HS-27A (cell line): ENCODE measurements at regions not wholly inside any gene's neighbourhood (a gene's known extent, or its start where the extent isn't known, plus 50 kb on each side); places are given as distances from the start of the nearest gene placed in this dataset.

ENCODE experiments used
- DNase-seq: peaks from one replicate; pipeline ENCODE4 v3.0.0-alpha.2; 2012; ENCODE audit warnings: low read depth, missing footprints

DNA sequence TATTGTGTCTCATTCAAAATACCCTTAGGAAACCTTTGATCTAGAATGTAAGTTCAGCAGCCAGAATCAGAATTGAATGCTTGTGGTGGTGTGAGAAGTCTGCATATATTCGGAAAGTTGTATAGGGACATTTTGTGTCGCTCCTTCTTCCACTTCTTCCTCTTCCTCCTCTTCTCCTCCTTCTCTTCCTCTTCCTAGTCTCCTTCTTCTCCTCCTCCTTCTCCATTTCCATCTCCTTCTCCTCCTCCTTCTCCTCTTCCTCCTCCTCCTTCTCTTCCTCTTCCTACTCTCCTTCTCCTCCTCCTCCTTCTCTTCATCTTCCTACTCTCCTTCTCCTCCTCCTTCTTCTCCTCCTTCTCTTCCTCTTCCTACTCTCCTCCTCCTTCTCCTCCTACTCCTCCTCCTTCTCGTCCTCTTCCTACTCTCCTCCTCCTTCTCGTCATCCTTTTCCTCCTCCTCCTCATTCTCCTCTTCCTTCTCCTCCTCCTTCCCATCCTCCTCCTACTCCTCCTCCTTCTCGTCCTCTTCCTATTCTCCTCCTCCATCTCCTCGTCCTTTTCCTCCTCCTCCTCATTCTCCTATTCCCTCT lies 749.3 kb upstream of the GOLIM4 start:
- no peak for DNase-seq

GRCh38 chr3:168844472-168844871 lies 748.7 kb upstream of the GOLIM4 start:
- no peak for DNase-seq

- DNase-seq: no peak
Observed at GRCh38 chr3:168843481-168843880, 747.8 kb upstream of the GOLIM4 start.

DNA sequence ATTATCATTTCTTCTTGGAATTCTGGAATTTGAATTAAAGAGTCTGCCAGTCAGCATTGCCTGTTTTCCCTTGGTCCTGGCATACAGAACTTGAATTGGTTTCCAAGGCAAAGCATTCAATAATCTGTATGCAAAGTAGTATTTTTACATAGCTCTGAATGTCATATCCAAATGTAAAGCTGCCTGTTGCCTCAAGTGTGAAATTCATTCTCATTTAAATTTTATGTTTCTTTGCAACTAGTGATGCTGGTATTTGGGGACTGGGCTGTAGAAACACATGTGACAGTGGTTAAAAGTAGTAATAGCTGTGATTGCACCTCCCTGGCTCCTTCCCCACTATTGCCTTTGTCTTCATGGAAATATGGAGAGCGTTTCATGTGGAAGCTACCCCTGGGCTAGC lies 743.9 kb upstream of the GOLIM4 start:
- DNase-seq: no peak

GRCh38 chr3:168834558-168834957 lies 738.8 kb upstream of the GOLIM4 start:
- no peak for DNase-seq

DNA sequence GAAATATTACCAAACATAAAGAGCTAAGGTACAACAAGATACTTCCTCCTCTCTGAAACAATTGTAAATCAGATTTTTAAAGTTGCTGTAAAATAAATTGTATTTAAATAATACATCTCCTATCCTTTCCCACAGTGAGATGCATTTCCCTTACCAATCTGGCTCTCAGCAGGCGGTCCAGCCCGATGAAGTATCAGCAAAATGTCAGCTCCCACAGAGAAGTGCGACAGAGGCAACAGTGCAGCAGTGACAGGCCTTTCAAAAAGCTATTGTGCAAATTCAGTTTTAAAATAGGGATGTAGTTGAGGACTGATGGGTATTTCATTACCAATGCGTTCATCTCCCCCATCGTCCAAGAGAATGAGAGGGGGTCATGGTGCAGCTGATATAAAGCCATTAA lies 733.2 kb upstream of the GOLIM4 start:
- no peak for DNase-seq

GRCh38 chr3:168828536-168828935 lies 732.8 kb upstream of the GOLIM4 start:
- no peak for DNase-seq

DNA sequence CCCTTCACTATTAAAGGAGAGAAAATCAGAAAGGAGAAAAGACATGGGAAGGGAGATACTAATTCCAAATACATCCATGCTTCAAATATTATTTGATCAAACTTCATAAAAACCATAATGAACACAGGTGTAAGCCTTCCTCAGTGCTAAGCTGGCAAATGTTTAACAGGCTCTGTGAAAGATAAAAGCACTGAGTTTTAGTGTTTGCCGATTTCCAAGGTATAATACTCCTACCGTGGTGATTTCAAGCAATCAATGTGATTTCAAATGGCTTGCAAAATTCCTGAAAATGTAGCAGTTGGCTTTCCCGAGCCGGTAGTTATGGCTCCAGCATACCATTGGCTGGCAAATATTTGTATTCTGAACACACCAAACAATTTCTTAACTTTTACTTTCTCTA lies 732.3 kb upstream of the GOLIM4 start:
- no peak for DNase-seq

DNA sequence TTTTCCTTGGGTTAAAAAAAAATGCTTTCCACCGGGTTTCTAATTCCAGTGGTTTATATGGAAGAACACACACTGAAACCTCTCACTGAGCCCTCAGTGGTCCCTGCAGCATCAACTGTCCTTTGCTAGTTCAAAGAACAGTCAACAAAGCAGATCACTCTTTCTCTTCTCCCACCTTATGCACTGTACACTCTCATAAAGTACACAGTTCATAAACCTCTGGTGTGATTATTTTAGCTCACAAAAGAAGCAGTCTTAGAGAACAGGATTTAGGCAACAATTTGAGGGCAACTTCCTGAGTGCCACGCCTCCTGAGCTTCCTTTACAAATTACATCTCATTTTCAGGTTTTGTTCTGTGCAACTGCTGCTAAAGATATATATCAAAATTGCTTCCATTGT lies 728.4 kb upstream of the GOLIM4 start:
- no peak for DNase-seq

DNA sequence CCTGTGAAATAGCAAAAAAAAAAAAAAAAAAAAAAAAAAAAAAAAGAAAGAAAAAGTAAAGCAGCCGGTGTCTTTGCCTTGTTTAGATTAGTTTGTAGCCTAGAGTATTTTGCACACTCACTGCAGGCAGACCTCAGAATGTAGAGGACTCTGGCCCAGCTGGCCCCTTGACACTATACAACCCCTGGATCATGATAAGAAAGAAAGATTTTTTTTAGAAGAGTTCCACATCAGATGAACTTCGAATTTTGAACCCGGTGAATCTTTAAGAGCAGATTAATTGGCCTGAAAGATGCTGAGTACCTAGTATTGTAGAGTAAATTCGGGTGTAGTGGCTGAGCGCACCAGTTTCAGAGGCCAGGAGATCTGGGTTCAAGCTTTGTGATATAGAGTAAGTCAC lies 727.7 kb upstream of the GOLIM4 start:
- DNase-seq: no peak

- no peak for DNase-seq
Observed at GRCh38 chr3:168820810-168821415, 725.2 kb upstream of the GOLIM4 start.

GRCh38 chr3:168817177-168817576 lies 721.5 kb upstream of the GOLIM4 start:
- DNase-seq: no peak

DNA sequence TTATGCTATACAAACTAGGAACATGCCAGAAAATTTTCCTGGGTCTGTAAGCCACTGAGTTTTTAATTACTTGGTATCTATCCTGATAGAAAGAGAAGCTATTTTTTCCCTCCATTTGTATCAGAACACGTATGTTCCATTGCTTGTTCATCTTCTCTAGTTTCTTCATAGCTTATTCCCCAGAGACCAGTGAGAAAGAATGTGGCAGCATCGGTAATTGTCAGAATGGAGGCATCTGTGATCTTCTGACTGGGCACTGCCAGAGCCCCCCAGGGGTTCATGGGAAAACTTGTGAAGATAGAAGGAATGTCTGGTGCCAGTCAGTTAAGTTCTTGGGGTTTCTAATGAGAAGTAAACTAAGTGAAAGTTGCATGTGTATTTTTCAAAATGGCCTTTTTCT lies 720.2 kb upstream of the GOLIM4 start:
- no peak for DNase-seq

DNA sequence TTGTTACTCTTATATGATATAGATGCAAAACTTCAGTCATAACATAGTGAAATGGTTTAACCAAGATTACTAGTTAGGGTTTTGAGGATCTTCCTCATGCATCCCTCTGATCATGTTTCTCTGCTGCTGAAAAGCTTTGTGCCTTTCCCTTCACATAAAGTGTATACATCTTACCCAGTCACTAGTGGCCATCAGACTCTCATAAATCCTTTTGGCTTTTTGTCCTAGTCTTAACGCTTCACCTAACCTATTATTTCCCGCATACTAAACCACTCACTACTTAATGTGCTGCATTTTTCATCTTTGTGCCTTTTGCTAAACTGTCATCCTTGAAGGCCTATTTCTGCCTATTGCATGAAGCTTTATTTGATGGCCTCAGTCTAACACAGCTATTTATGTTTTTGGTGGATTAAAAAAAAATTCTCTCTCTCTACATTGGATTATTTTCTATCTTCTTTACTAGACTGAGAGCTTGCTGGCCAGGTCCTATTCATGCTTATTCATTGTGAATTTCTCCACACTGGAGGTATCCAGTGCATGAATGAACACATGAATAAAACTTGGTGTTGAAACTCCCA lies 717.6 kb upstream of the GOLIM4 start:
- no peak for DNase-seq

DNA sequence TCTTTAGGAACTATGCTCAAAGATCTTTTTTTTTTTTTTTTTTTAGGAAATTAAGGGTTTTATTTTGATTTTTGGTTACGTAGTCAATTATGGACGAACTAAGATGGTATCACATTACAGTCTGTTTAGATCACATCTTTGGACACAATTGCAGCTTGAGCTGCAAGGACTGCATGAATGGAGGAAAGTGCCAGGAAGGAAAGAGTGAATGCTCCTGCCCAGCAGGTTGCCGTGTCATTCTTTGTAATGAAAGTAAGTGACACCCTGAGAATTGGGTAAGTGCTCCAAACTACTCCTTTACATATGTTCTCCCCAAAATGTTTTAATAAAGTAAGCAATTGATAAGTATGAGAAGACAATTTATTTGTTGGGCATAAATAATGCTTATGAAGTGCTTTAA lies 716.5 kb upstream of the GOLIM4 start:
- no peak for DNase-seq

- DNase-seq: no peak
Observed at GRCh38 chr3:168808596-168808995, 712.9 kb upstream of the GOLIM4 start.

GRCh38 chr3:168807448-168807847 lies 711.7 kb upstream of the GOLIM4 start:
- DNase-seq: no peak

GRCh38 chr3:168806871-168807270 lies 711.1 kb upstream of the GOLIM4 start:
- DNase-seq: no peak

GRCh38 chr3:168803536-168803935 lies 707.8 kb upstream of the GOLIM4 start:
- DNase-seq: no peak

- DNase-seq: no peak
Observed at GRCh38 chr3:168802766-168803165, 707.0 kb upstream of the GOLIM4 start.

DNA sequence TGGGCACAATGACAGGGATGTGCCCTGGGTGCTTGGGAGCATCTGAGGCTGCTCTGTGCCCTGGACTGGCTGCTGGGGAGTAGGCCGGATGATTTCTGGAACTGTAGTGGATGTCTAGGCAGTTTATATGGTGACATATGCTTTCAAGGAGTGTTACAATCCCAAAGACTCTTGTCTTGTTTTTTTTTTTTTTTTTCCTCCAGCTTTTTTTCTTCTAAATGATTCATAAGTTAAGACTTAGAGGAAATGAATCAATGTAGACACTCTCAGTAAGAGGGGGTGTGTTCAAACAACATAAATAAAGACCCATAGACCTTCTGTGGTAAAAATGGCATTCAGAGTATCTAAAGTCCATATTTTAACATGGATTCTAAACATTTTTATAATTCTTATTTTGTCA lies 706.1 kb upstream of the GOLIM4 start:
- peak; percentile 72 for DNase-seq

DNA sequence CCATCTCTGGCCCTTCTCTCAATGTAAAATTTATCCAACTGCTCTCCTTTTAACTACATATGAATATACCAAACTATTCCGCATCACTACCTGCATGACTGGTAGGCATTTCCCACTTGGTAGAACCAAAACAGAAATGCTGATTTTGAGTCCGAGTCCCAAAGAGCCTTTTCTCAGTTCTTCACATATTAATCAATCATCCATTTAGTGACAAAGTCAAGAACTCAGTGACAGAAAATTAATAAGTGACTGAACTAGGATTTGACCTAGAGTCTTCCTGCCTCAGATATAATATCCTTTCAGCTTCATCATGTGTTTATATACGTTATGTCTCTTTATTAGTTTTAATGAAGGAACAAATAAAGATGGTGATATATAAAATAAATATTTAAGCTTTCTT lies 700.6 kb upstream of the GOLIM4 start:
- no peak for DNase-seq

DNA sequence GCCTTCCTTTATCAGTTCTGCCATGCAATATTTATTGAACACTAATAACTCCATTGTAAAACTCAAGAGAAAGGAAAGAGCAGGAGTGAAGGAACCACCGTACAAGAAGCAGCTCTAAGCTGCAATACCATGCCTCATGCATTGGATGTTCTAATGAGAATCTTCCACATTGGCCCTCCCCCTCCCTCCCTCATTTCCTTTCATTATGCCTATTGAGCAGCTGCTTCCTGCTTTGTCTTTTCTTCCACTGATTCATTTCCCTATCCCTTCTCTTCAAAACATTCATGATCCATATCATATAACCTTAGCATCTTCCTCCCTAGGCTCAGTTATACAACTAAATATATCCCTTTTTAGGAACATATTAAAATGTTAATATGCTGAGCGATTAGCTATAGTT lies 698.7 kb upstream of the GOLIM4 start:
- no peak for DNase-seq

DNA sequence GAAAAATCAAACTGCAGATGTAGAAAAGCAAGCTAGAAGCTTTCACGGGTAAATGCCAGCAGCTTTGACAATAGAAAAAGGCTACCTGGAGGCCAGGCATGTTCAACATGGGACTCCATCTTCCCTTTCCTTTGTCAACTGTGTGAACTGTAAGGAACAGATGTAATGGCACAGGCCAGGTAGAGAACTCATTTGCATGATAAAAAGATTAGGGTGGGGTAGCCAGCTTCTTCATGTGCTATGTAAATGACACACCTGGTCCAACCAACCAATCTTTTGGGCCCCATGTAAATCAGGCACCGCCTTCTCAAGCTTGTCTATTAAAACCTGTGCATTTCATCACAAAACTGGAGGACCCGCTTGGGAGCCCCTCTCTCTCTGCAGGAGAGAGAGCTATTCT lies 686.5 kb upstream of the GOLIM4 start:
- DNase-seq: no peak
